Endothelial cell (in vitro differentiated cells): ENCODE measurements at regions not wholly inside any gene's neighbourhood (a gene's known extent, or its start where the extent isn't known, plus 50 kb on each side); places are given as distances from the start of the nearest gene placed in this dataset.

Experiments used
- DNase-seq: peaks from one replicate; pipeline ENCODE4 v3.0.0; 2021; ENCODE audit warnings: low spot score
- H3K27ac Mint-ChIP-seq: one replicate; pipeline ENCODE4 v1.8.0; 2021; ENCODE audit warnings: mixed read lengths, inconsistent platforms; ENCODE audit not compliant: unreplicated experiment
- H3K27me3 Mint-ChIP-seq: one replicate; pipeline ENCODE4 v1.8.0; 2021; ENCODE audit warnings: mild to moderate bottlenecking, moderate library complexity, mixed read lengths, inconsistent platforms; ENCODE audit not compliant: unreplicated experiment
- H3K36me3 Mint-ChIP-seq: one replicate; pipeline ENCODE4 v1.8.0; 2021; ENCODE audit warnings: mild to moderate bottlenecking, low read depth, mixed read lengths, inconsistent platforms; ENCODE audit not compliant: unreplicated experiment
- H3K4me1 Mint-ChIP-seq: one replicate; pipeline ENCODE4 v1.8.0; 2021; ENCODE audit warnings: mild to moderate bottlenecking, mixed read lengths, inconsistent platforms; ENCODE audit not compliant: unreplicated experiment
- H3K4me3 Mint-ChIP-seq: one replicate; pipeline ENCODE4 v1.8.0; 2021; ENCODE audit warnings: mild to moderate bottlenecking, mixed read lengths, inconsistent platforms; ENCODE audit not compliant: unreplicated experiment
- H3K9me3 Mint-ChIP-seq: one replicate; pipeline ENCODE4 v1.8.0; 2021; ENCODE audit warnings: mixed read lengths, inconsistent platforms; ENCODE audit not compliant: unreplicated experiment
- TF ChIP-seq, protein P1 (sequence below): fragments of 200-600 bp; sonication (generic); IDR thresholded peaks from one replicate; pipeline ENCODE4 v1.5.0; 2021; ENCODE audit warnings: antibody characterized with exemption; ENCODE audit not compliant: unreplicated experiment

DNA sequence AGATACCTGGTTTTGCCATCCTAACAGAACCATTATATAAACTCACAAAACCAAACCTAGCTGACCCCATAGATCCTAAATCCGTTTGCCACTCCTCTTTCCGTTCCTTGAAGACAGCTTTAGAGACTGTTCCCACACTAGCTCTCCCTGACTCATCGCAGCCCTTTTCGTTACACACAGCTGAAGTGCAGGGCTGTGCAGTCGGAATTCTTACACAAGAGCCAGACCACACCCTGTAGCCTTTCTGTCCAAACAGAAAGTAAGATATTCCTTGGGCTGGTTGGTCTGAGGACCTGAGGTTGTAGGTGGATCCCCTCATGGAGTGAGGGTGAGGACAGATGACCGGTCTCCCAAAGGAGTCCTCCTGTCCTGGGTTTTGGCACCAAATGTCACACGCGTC, 56.7 kb upstream of the NAA35 start:
- no peak overlapping the region for H3K27ac Mint-ChIP-seq
- TF ChIP-seq, protein P1, sequence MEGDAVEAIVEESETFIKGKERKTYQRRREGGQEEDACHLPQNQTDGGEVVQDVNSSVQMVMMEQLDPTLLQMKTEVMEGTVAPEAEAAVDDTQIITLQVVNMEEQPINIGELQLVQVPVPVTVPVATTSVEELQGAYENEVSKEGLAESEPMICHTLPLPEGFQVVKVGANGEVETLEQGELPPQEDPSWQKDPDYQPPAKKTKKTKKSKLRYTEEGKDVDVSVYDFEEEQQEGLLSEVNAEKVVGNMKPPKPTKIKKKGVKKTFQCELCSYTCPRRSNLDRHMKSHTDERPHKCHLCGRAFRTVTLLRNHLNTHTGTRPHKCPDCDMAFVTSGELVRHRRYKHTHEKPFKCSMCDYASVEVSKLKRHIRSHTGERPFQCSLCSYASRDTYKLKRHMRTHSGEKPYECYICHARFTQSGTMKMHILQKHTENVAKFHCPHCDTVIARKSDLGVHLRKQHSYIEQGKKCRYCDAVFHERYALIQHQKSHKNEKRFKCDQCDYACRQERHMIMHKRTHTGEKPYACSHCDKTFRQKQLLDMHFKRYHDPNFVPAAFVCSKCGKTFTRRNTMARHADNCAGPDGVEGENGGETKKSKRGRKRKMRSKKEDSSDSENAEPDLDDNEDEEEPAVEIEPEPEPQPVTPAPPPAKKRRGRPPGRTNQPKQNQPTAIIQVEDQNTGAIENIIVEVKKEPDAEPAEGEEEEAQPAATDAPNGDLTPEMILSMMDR: no peak
- H3K4me1 Mint-ChIP-seq: no peaks in the 10 kb centered on the region
- peaks cover 3% of the 10 kb centered on the region for H3K27me3 Mint-ChIP-seq
- H3K4me3 Mint-ChIP-seq: no peak overlapping the region
- H3K36me3 Mint-ChIP-seq: peaks cover 12% of the 10 kb centered on the region
- H3K9me3 Mint-ChIP-seq: no peaks in the 10 kb centered on the region
- DNase-seq: no peak

DNA sequence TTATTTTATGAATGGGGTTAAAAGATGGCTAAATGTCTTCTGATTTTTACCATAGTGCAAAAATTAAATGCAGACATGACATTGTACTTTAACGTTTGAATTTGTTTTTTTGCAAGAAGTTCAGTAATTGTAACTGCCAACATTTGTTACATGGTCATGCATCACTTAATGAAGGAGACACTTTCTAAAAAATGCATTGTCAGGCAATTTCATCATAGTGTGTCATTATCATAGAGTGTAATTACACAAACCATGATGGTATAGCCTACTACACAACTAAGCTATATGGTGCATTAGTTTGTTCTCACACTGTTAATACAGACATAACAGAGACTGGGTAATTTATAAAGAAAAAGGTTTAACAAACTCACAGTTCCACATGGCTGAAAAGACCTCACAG, 50.0 kb upstream of the NAA35 start:
- peaks cover 5% of the 10 kb centered on the region for H3K36me3 Mint-ChIP-seq
- no peaks in the 10 kb centered on the region for H3K9me3 Mint-ChIP-seq
- no peak for DNase-seq
- H3K4me1 Mint-ChIP-seq: no peaks in the 10 kb centered on the region
- no peaks in the 10 kb centered on the region for H3K27me3 Mint-ChIP-seq
- no peak overlapping the region for H3K4me3 Mint-ChIP-seq
- TF ChIP-seq, protein P1: no peak
- no peak overlapping the region for H3K27ac Mint-ChIP-seq
